K562 (cell line): ENCODE measurements at regions not wholly inside any gene's neighbourhood (a gene's known extent, or its start where the extent isn't known, plus 50 kb on each side); places are given as distances from the start of the nearest gene placed in this dataset.

Source experiments
- ATAC-seq: fragments of 200-7000 bp; cut with Tn5 transposase; 3 replicates; pipeline ENCODE4 v1.9.1; 2020; ENCODE audit warnings: moderate library complexity
- BruUV-seq: library from RNA; stranded (reverse); fragments of 400-500 nt; replicated peaks from 2 replicates; lab custom pipeline; 2021; lab: Mats Ljungman, UMichigan
- CTCF ChIA-PET: fragments of 300-600 bp; formaldehyde crosslinking; extraction: SDS; loops from one replicate; lab custom pipeline; 2021; ENCODE audit warnings: low intra/inter-chr PET ratio; lab: Yijun Ruan, JAX
- POLR2A ChIA-PET: fragments of 300-600, 350-650 bp; sonication (Branson Sonifier 250); formaldehyde crosslinking; extraction: SDS; loops from one replicate; lab custom pipeline; 2021; ENCODE audit warnings: antibody characterized with exemption, inconsistent platforms; lab: Yijun Ruan, JAX
- DNase-seq, 4 experiments: peaks; one replicate each; pipeline versions ENCODE4 v3.0.0 to v3.0.0-alpha.2; 2011 to 2018; ENCODE audit warnings: low spot score in 3 of 4, mixed read lengths in 3 of 4; ENCODE audit errors: extremely low read depth in 1 of 4
- FAIRE-seq: peaks from 2 replicates; lab custom pipeline; 2011; peaks lifted over from hg19 to GRCh38; lab: Jason Lieb, UNC
- H2AFZ ChIP-seq: 2 replicates; pipeline ENCODE4 v1.6.0; 2011; ENCODE audit warnings: low read depth, low read length, control low read depth, inconsistent platforms
- H3K27ac ChIP-seq: fragments of 200-600 bp; 3 replicates; pipeline ENCODE4 v1.8.0; 2011; ENCODE audit warnings: low read depth, mild to moderate bottlenecking, control low read depth, inconsistent platforms, low read length, moderate library complexity, mixed read lengths; ENCODE audit errors: extremely low read depth
- H3K27me3 ChIP-seq, 2 experiments: fragments of 300-600 bp in 1 of 2; 2 replicates in 1 of 2; 3 replicates in 1 of 2; pipeline versions ENCODE4 v1.6.0 to v1.8.0; 2011; ENCODE audit warnings: inconsistent platforms in 2 of 2, low read length in 2 of 2, mild to moderate bottlenecking in 1 of 2, mixed read lengths in 1 of 2, moderate library complexity in 1 of 2; ENCODE audit not compliant: control insufficient read depth in 2 of 2, insufficient read depth in 2 of 2
- H3K36me3 ChIP-seq: fragments of 300-600 bp; 3 replicates; pipeline ENCODE4 v1.8.0; 2011; ENCODE audit warnings: mild to moderate bottlenecking, low read length, inconsistent platforms; ENCODE audit not compliant: control insufficient read depth, insufficient read depth
- H3K4me1 ChIP-seq, 2 experiments: fragments of 200-600 bp in 1 of 2; replicated peaks in 1 of 2; 2 replicates in 1 of 2; 3 replicates in 1 of 2; pipeline versions ENCODE4 v1.5.1 to v1.8.0; 2011; ENCODE audit warnings: inconsistent platforms in 2 of 2, low read length in 2 of 2, mild to moderate bottlenecking in 1 of 2, mixed read lengths in 1 of 2, moderate library complexity in 1 of 2; ENCODE audit not compliant: control insufficient read depth in 2 of 2, insufficient read depth in 2 of 2
- H3K4me2 ChIP-seq: 2 replicates; pipeline ENCODE4 v1.6.1; 2011; ENCODE audit warnings: low read length, control low read depth, inconsistent platforms, mixed read lengths; ENCODE audit not compliant: insufficient read depth
- H3K4me3 ChIP-seq: fragments of 200-600 bp; sonication (generic), shearing (Covaris generic); 2 replicates; pipeline ENCODE4 v1.5.1; 2016; ENCODE audit warnings: control low read depth, inconsistent platforms
- H3K79me2 ChIP-seq: fragments of 200-600 bp; 3 replicates; pipeline ENCODE4 v1.8.0; 2011; ENCODE audit warnings: low read length, inconsistent platforms; ENCODE audit not compliant: control insufficient read depth, insufficient read depth
- H3K9ac ChIP-seq, 2 experiments: 2 replicates each; pipeline versions ENCODE4 v1.6.0 to v1.6.1; 2011; ENCODE audit warnings: low read depth in 2 of 2, low read length in 2 of 2, control low read depth in 1 of 2, inconsistent platforms in 1 of 2, mild to moderate bottlenecking in 1 of 2, mixed read lengths in 1 of 2; ENCODE audit not compliant: insufficient read depth in 1 of 2
- H3K9me1 ChIP-seq: one replicate; pipeline ENCODE4 v1.6.0; 2011; ENCODE audit warnings: inconsistent platforms, mild to moderate bottlenecking, low read length, moderate library complexity; ENCODE audit not compliant: control insufficient read depth, insufficient read depth
- H3K9me3 ChIP-seq: replicated peaks from 2 replicates; pipeline ENCODE4 v1.5.1; 2011; ENCODE audit warnings: low read depth, low read length, inconsistent platforms; ENCODE audit not compliant: control insufficient read depth, insufficient read depth
- H4K20me1 ChIP-seq: replicated peaks from 2 replicates; pipeline ENCODE4 v1.6.1; 2011; ENCODE audit warnings: low read length, inconsistent platforms, mixed read lengths; ENCODE audit not compliant: control insufficient read depth, insufficient read depth
- CBX1 ChIP-seq: sonication (generic); IDR thresholded peaks from 2 replicates; pipeline ENCODE4 v1.6.1; 2016; ENCODE audit warnings: antibody characterized with exemption, low read depth, mild to moderate bottlenecking
- DMBX1 ChIP-seq: fragments of 250-450 bp; sonication (Bioruptor Pico); IDR thresholded peaks from 2 replicates; pipeline ENCODE4 v1.8.0; 2022; ENCODE audit warnings: inconsistent platforms, mild to moderate bottlenecking, moderate library complexity, borderline replicate concordance
- ELK1 ChIP-seq: sonication (generic); formaldehyde crosslinking; IDR thresholded peaks from 2 replicates; pipeline ENCODE4 v1.8.1; 2022; ENCODE audit warnings: missing genetic modification reagents
- FOS ChIP-seq: IDR thresholded peaks from 3 replicates; pipeline ENCODE4 v1.6.1; 2011; ENCODE audit not compliant: insufficient read length; ENCODE audit errors: extremely low read depth
- KAT2B ChIP-seq: IDR thresholded peaks from one replicate; pipeline ENCODE4 v1.6.1; 2012; ENCODE audit warnings: low read depth, mild to moderate bottlenecking, control low read depth, inconsistent platforms, low read length, moderate library complexity
- KLF13 ChIP-seq: fragments of 450-650 bp; IDR thresholded peaks from 2 replicates; pipeline ENCODE4 v1.6.1; 2016; ENCODE audit warnings: missing genetic modification characterization, low read depth, mild to moderate bottlenecking, missing compliant biosample characterization, moderate library complexity, borderline replicate concordance
- MTF1 ChIP-seq: fragments of 250-450 bp; sonication (Bioruptor Pico); IDR thresholded peaks from 2 replicates; pipeline ENCODE4 v1.9.0; 2021; ENCODE audit warnings: moderate library complexity, mild to moderate bottlenecking, inconsistent platforms, borderline replicate concordance
- PHTF2 ChIP-seq: fragments of 250-450 bp; sonication (Bioruptor Pico); IDR thresholded peaks from 2 replicates; pipeline ENCODE4 v1.5.0; 2021; ENCODE audit warnings: mild to moderate bottlenecking
- TAL1 ChIP-seq: fragments of 450-650 bp; IDR thresholded peaks from 2 replicates; pipeline ENCODE4 v1.6.1; 2016; ENCODE audit warnings: mild to moderate bottlenecking
- ZNF274 ChIP-seq: IDR thresholded peaks from 2 replicates; pipeline ENCODE4 v1.6.1; 2011; ENCODE audit warnings: low read depth, mild to moderate bottlenecking, low read length, moderate library complexity, borderline replicate concordance
- ZNF586 ChIP-seq: fragments of 450-650 bp; formaldehyde crosslinking; conservative IDR thresholded peaks from 2 replicates; pipeline ENCODE4 v1.4.0; 2020; ENCODE audit warnings: mild to moderate bottlenecking, moderate library complexity
- WGBS: fragments of 100-300 bp; shearing (Covaris generic); methylation state at CpG from one replicate; pipeline ENCODE4 v1.1.6; 2016; ENCODE audit warnings: low coverage, mixed read lengths; ENCODE audit not compliant: insufficient coverage; ENCODE audit errors: missing lambda C conversion rate; 5-methylcytosine and 5-hydroxymethylcytosine counted together
- in situ Hi-C: fragments of 300-500 bp; cut with MboI; formaldehyde crosslinking; loops from 4 replicates; pipeline ENCODE4 v1.15.0; 2018; ENCODE audit warnings: inconsistent platforms, mixed read lengths
- intact Hi-C: fragments of 100-400 bp; cut with micrococcal nuclease; formaldehyde crosslinking; loops from 2 replicates; pipeline ENCODE4 v1.14.2; 2022

GRCh38 chr10:106481598-106482275, 682.8 kb downstream of the SORCS1 start:
- FAIRE-seq = no peak
- intact Hi-C loops (no loop called here), in situ Hi-C loops (no loop called here)
- no TSS peak for BruUV-seq
- TF ChIP-seq CBX1 (no peak), FOS (no peak), ZNF274 (no peak), MTF1 (CRISPR knock-in tag) (no peak), TAL1 (no peak), DMBX1 (CRISPR knock-in tag) (no peak), KLF13 (tag) (no peak), ELK1 (no peak), ZNF586 (CRISPR knock-in tag) (no peak), PHTF2 (no peak), KAT2B (no peak)
- TF ChIP-seq, all 486 proteins: peak for 0
- ChIA-PET CTCF (no interaction called here), POLR2A (no interaction called here)
- no peak for DNase-seq
- H3K9ac ChIP-seq = no peak overlapping the region
- WGBS = 0% methylated on average over 4 of the region's 4 CpGs
- no peak overlapping the region for H3K4me2 ChIP-seq
- no peaks in the 10 kb centered on the region for H4K20me1 ChIP-seq
- H3K9me3 ChIP-seq = no peaks in the 10 kb centered on the region
- H3K27ac ChIP-seq = no peak overlapping the region
- H3K36me3 ChIP-seq = no peaks in the 10 kb centered on the region
- ATAC-seq = no peak
- no peaks in the 10 kb centered on the region for H3K27me3 ChIP-seq
- H3K9me1 ChIP-seq = no peaks in the 10 kb centered on the region
- no peaks in the 10 kb centered on the region for H3K79me2 ChIP-seq
- H2AFZ ChIP-seq = no peak overlapping the region
- H3K4me3 ChIP-seq = no peak overlapping the region
- H3K4me1 ChIP-seq = no peaks in the 10 kb centered on the region
